B cell (primary cell): ENCODE measurements at regions not wholly inside any gene's neighbourhood (a gene's known extent, or its start where the extent isn't known, plus 50 kb on each side); places are given as distances from the start of the nearest gene placed in this dataset.

Experiments used
- CTCF ChIP-seq: fragments of 200-600 bp; IDR thresholded peaks from one replicate; pipeline ENCODE4 v1.8.0; 2022; ENCODE audit warnings: antibody characterized with exemption, mild to moderate bottlenecking
- EZH2 ChIP-seq: IDR thresholded peaks from 2 replicates; pipeline ENCODE4 v1.6.1; 2012; ENCODE audit warnings: borderline replicate concordance, low read depth, mild to moderate bottlenecking, moderate library complexity, low read length; ENCODE audit not compliant: insufficient read depth, poor library complexity, severe bottlenecking

- TF ChIP-seq CTCF (no peak), EZH2 (no peak)
Observed at GRCh38 chr6:113221850-113222249, 635.3 kb upstream of the MARCKS start.
